ENCODE measurements at regions not wholly inside any gene's neighbourhood (a gene's known extent, or its start where the extent isn't known, plus 50 kb on each side); places are given as distances from the start of the nearest gene placed in this dataset.

- TF ChIP-seq POLR2AphosphoS5 (IDR thresholded peaks at IDR 0.05; ENCODE audit: low read depth, low read length) (no peak), POLR2A (IDR thresholded peaks at IDR 0.05; ENCODE audit: low read depth, low read length) (no peak)
Observed at GRCh38 chr3:144923046-144923775, 951.6 kb downstream of the DIPK2A start.
